HUES64 (cell line): ENCODE measurements at regions not wholly inside any gene's neighbourhood (a gene's known extent, or its start where the extent isn't known, plus 50 kb on each side); places are given as distances from the start of the nearest gene placed in this dataset.

Experiments used
- H3K27ac ChIP-seq: 2 replicates; pipeline ENCODE4 v1.7.0; 2013; ENCODE audit warnings: low read depth, low read length, inconsistent platforms
- H3K27me3 ChIP-seq: 2 replicates; pipeline ENCODE4 v1.6.1; 2013; ENCODE audit warnings: mild to moderate bottlenecking, low read length; ENCODE audit not compliant: insufficient read depth
- H3K36me3 ChIP-seq: 2 replicates; pipeline ENCODE4 v1.6.1; 2013; ENCODE audit warnings: mild to moderate bottlenecking, low read length; ENCODE audit not compliant: insufficient read depth
- H3K4me1 ChIP-seq: 2 replicates; pipeline ENCODE4 v1.6.1; 2013; ENCODE audit warnings: mild to moderate bottlenecking, low read length, moderate library complexity; ENCODE audit not compliant: insufficient read depth
- H3K4me3 ChIP-seq: 2 replicates; pipeline ENCODE4 v1.5.1; 2013; ENCODE audit warnings: mild to moderate bottlenecking, low read length, moderate library complexity
- H3K9ac ChIP-seq: 2 replicates; pipeline ENCODE4 v1.6.1; 2013; ENCODE audit warnings: mild to moderate bottlenecking, low read depth, low read length
- H3K9me3 ChIP-seq: 2 replicates; pipeline ENCODE4 v1.6.1; 2013; ENCODE audit warnings: low read depth, low read length; ENCODE audit not compliant: insufficient read depth
- WGBS: fragments of 150-250, 120-280 bp; methylation state at CpG from one replicate; pipeline ENCODE4 v1.1.7; 2013; ENCODE audit warnings: missing lambda C conversion rate; 5-methylcytosine and 5-hydroxymethylcytosine counted together

GRCh38 chr2:33806041-33806440 lies 206.9 kb upstream of the FAM98A start:
- H3K36me3 ChIP-seq: no peaks in the 10 kb centered on the region
- no peaks in the 10 kb centered on the region for H3K27me3 ChIP-seq
- H3K4me3 ChIP-seq: no peak overlapping the region
- H3K9ac ChIP-seq: no peak overlapping the region
- H3K4me1 ChIP-seq: peaks cover 11% of the 10 kb centered on the region; the same call in 1 of the 2 replicates
- H3K27ac ChIP-seq: no peak overlapping the region
- no peaks in the 10 kb centered on the region for H3K9me3 ChIP-seq
- 94% methylated on average over 6 of the region's 6 CpGs for WGBS

- Histone ChIP-seq H3K27ac (no peak overlapping the region), H3K36me3 (no peaks in the 10 kb centered on the region), H3K4me1 (0 out of 2 replicates have a peak, but pooled peaks cover 5% of the 10 kb centered on the region), H3K4me3 (no peak overlapping the region), H3K9ac (no peak overlapping the region), H3K9me3 (no peaks in the 10 kb centered on the region), H3K27me3 (no peaks in the 10 kb centered on the region)
These were observed 205.1 kb upstream of the FAM98A start for GRCh38 chr2:33804155-33804554.

GRCh38 chr2:33796511-33796910 lies 197.4 kb upstream of the FAM98A start:
- H3K9ac ChIP-seq: no peak overlapping the region
- no peaks in the 10 kb centered on the region for H3K27me3 ChIP-seq
- 92% methylated on average over 2 of the region's 2 CpGs for WGBS
- H3K36me3 ChIP-seq: no peaks in the 10 kb centered on the region
- no peak overlapping the region for H3K4me3 ChIP-seq
- no peaks in the 10 kb centered on the region for H3K9me3 ChIP-seq
- H3K4me1 ChIP-seq: no peaks in the 10 kb centered on the region
- no peak overlapping the region for H3K27ac ChIP-seq

GRCh38 chr2:33791625-33792024 lies 192.5 kb upstream of the FAM98A start:
- no peaks in the 10 kb centered on the region for H3K9me3 ChIP-seq
- no peaks in the 10 kb centered on the region for H3K27me3 ChIP-seq
- no peak overlapping the region for H3K9ac ChIP-seq
- no peaks in the 10 kb centered on the region for H3K36me3 ChIP-seq
- WGBS: 97% methylated on average over 2 of the region's 3 CpGs
- no peaks in the 10 kb centered on the region for H3K4me1 ChIP-seq
- no peak overlapping the region for H3K27ac ChIP-seq
- no peak overlapping the region for H3K4me3 ChIP-seq

GRCh38 chr2:33788044-33788443 lies 188.9 kb upstream of the FAM98A start:
- 100% methylated on average over 1 of the region's 1 CpG for WGBS
- Histone ChIP-seq H3K4me1 (no peaks in the 10 kb centered on the region), H3K36me3 (no peaks in the 10 kb centered on the region), H3K27ac (no peak overlapping the region), H3K9ac (no peak overlapping the region), H3K4me3 (no peak overlapping the region), H3K9me3 (no peaks in the 10 kb centered on the region), H3K27me3 (no peaks in the 10 kb centered on the region)

GRCh38 chr2:33786881-33787280 lies 187.8 kb upstream of the FAM98A start:
- no peaks in the 10 kb centered on the region for H3K4me1 ChIP-seq
- H3K27ac ChIP-seq: no peak overlapping the region
- H3K9me3 ChIP-seq: no peaks in the 10 kb centered on the region
- H3K9ac ChIP-seq: no peak overlapping the region
- WGBS: 92% methylated on average over 3 of the region's 5 CpGs
- no peaks in the 10 kb centered on the region for H3K27me3 ChIP-seq
- H3K36me3 ChIP-seq: no peaks in the 10 kb centered on the region
- H3K4me3 ChIP-seq: no peak overlapping the region

GRCh38 chr2:33785201-33786106 lies 186.4 kb upstream of the FAM98A start:
- Histone ChIP-seq H3K4me1 (no peaks in the 10 kb centered on the region), H3K36me3 (no peaks in the 10 kb centered on the region), H3K9me3 (no peaks in the 10 kb centered on the region), H3K9ac (no peak overlapping the region), H3K4me3 (no peak overlapping the region), H3K27me3 (no peaks in the 10 kb centered on the region), H3K27ac (no peak overlapping the region)
- 86% methylated on average over 3 of the region's 4 CpGs for WGBS

- WGBS: 96% methylated on average over 2 of the region's 2 CpGs
These were observed 185.4 kb upstream of the FAM98A start for GRCh38 chr2:33784488-33784887.

GRCh38 chr2:33782395-33783230 lies 183.5 kb upstream of the FAM98A start:
- no peak overlapping the region for H3K27ac ChIP-seq
- no peak overlapping the region for H3K4me3 ChIP-seq
- no peaks in the 10 kb centered on the region for H3K4me1 ChIP-seq
- no peaks in the 10 kb centered on the region for H3K27me3 ChIP-seq
- WGBS: 85% methylated on average over 8 of the region's 8 CpGs
- no peak overlapping the region for H3K9ac ChIP-seq
- H3K9me3 ChIP-seq: no peaks in the 10 kb centered on the region
- no peaks in the 10 kb centered on the region for H3K36me3 ChIP-seq

More at GRCh38 chr2:33784488-33784887, 185.4 kb upstream of the FAM98A start:
- Histone ChIP-seq H3K4me3 (no peak overlapping the region), H3K27me3 (no peaks in the 10 kb centered on the region), H3K9me3 (no peaks in the 10 kb centered on the region), H3K9ac (no peak overlapping the region), H3K36me3 (no peaks in the 10 kb centered on the region), H3K27ac (no peak overlapping the region), H3K4me1 (no peaks in the 10 kb centered on the region)

- Histone ChIP-seq H3K4me3 (no peak overlapping the region), H3K9ac (no peak overlapping the region), H3K27ac (no peak overlapping the region), H3K27me3 (no peaks in the 10 kb centered on the region), H3K4me1 (no peaks in the 10 kb centered on the region), H3K9me3 (peaks cover 12% of the 10 kb centered on the region), H3K36me3 (no peaks in the 10 kb centered on the region)
- 88% methylated on average over 1 of the region's 3 CpGs for WGBS
These were observed 178.7 kb upstream of the FAM98A start for GRCh38 chr2:33777786-33778185.

- 96% methylated on average over 21 of the region's 21 CpGs for WGBS
- no peak overlapping the region for H3K27ac ChIP-seq
- peaks cover 12% of the 10 kb centered on the region for H3K9me3 ChIP-seq
- H3K4me1 ChIP-seq: no peaks in the 10 kb centered on the region
- H3K27me3 ChIP-seq: no peaks in the 10 kb centered on the region
- no peak overlapping the region for H3K4me3 ChIP-seq
- H3K36me3 ChIP-seq: no peaks in the 10 kb centered on the region
- H3K9ac ChIP-seq: no peak overlapping the region
These were observed 176.2 kb upstream of the FAM98A start for GRCh38 chr2:33775306-33775705.
